Upper lobe of left lung (tissue), 4 donors: ENCODE measurements at regions not wholly inside any gene's neighbourhood (a gene's known extent, or its start where the extent isn't known, plus 50 kb on each side); places are given as distances from the start of the nearest gene placed in this dataset.

Experiments
- EP300 ChIP-seq, 4 donors: sonication (generic); formaldehyde crosslinking; IDR thresholded peaks; one replicate each; pipeline ENCODE4 v1.5.1; 2017; ENCODE audit warnings: antibody characterized with exemption in 4 of 4, control low read depth in 2 of 4
- POLR2A ChIP-seq, 4 donors: fragments of 450-650 bp; IDR thresholded peaks; one replicate each; pipeline ENCODE4 v1.5.1; 2016 to 2017; ENCODE audit warnings: antibody characterized with exemption in 4 of 4, mild to moderate bottlenecking in 2 of 4
- POLR2AphosphoS5 ChIP-seq, 2 donors: sonication (generic); formaldehyde crosslinking; IDR thresholded peaks; one replicate each; pipeline ENCODE4 v1.5.1; 2017; ENCODE audit warnings: antibody characterized with exemption in 2 of 2
- TF ChIP-seq, protein P1 (sequence below), 6 experiments: fragments of 450-650 bp in 4 of 6; fragments of 200-600 bp in 2 of 6; sonication (generic) in 2 of 6; IDR thresholded peaks; one replicate each; pipeline ENCODE4 v1.5.1; 2016 to 2019; ENCODE audit warnings: antibody characterized with exemption in 6 of 6

- TF ChIP-seq, protein P1, sequence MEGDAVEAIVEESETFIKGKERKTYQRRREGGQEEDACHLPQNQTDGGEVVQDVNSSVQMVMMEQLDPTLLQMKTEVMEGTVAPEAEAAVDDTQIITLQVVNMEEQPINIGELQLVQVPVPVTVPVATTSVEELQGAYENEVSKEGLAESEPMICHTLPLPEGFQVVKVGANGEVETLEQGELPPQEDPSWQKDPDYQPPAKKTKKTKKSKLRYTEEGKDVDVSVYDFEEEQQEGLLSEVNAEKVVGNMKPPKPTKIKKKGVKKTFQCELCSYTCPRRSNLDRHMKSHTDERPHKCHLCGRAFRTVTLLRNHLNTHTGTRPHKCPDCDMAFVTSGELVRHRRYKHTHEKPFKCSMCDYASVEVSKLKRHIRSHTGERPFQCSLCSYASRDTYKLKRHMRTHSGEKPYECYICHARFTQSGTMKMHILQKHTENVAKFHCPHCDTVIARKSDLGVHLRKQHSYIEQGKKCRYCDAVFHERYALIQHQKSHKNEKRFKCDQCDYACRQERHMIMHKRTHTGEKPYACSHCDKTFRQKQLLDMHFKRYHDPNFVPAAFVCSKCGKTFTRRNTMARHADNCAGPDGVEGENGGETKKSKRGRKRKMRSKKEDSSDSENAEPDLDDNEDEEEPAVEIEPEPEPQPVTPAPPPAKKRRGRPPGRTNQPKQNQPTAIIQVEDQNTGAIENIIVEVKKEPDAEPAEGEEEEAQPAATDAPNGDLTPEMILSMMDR (IDR thresholded peaks at IDR 0.05) = no peak
- TF ChIP-seq EP300 (IDR thresholded peaks at IDR 0.05) (no peak), POLR2A (IDR thresholded peaks at IDR 0.05) (no peak), POLR2AphosphoS5 (IDR thresholded peaks at IDR 0.05) (no peak)
Measured at GRCh38 chr14:104442631-104443390, 136.8 kb upstream of the C14orf180 start.
